ENCODE measurements at regions not wholly inside any gene's neighbourhood (a gene's known extent, or its start where the extent isn't known, plus 50 kb on each side); places are given as distances from the start of the nearest gene placed in this dataset.
A peak's percentile ranks its signal among the peaks of the same experiment; 100 is the strongest.

DNA sequence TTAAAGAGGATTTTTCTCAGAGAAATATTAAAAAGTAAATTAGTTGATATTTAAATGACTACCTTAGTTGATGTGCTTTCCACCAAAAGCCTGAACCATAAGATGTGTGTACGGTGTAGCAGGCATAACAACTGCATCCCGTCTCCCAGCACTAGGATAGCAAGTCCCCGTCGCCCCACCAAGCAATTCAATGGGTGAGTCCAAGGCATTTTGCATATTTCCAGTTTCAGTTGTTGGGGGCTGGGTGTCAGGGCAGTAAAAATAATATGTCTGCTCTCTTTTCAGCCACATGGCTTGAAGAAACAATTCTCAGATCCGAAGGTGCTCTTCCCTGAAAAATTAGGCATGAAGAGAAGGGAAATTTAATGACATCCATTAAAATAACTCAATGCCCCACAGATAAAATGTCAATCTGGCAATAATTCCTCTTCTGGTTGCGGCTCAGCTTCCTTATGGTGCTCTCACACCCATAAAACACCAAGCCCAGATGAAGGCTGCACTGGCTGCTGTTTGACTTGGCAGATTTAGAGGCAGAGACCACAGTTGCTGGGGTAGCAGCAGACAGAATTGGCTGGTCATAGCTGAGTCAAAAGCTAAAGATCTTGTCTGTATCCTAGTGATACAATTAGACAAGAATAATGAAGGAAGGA, 124.4 kb upstream of the ADCY2 start:
- H3K23ac ChIP-seq (ENCODE audit: insufficient read length): no peak overlapping the region
- H3K14ac ChIP-seq (ENCODE audit: insufficient read length): no peak overlapping the region
- no peak overlapping the region for H3K27ac ChIP-seq (ENCODE audit: low read depth, low read length)
- peaks cover 12 to 22% of the 10 kb centered on the region in 2 experiments; a peak in 3 of 4 replicates for H3K9me3 ChIP-seq (ENCODE audit: insufficient read depth in 2 of 2, low read depth in 1 of 2, low read length in 1 of 2)
- no peak overlapping the region; the same call in 1 of the 2 replicates for H2BK15ac ChIP-seq (ENCODE audit: low read length)
- no peak overlapping the region for H3K4ac ChIP-seq (replicated peaks; ENCODE audit: insufficient read length, low read depth, low read length)
- peak overlapping the region; percentile 64; the same call in 1 of the 2 replicates for H3K18ac ChIP-seq (ENCODE audit: extremely low read depth, low read length)
- CTCF ChIA-PET (ENCODE audit: partially characterized antibody): no interaction called here
- H3K56ac ChIP-seq (replicated peaks; ENCODE audit: insufficient read length, low read depth, low read length): no peak overlapping the region
- POLR2A ChIA-PET (ENCODE audit: partially characterized antibody): interaction anchor here (1.1 kb wide), 1 partner anchor 124 kb away, joined by 3 read pairs; the partner anchor contains the start of gene ADCY2
- no peak overlapping the region for H3K9ac ChIP-seq (replicated peaks in 1 of 4; ENCODE audit: extremely low read depth in 1 of 4, low read depth in 3 of 4, low read length in 3 of 4)
- no peak overlapping the region for H2BK120ac ChIP-seq (replicated peaks; ENCODE audit: low read depth, low read length)
- no peak overlapping the region for H4K5ac ChIP-seq (ENCODE audit: insufficient read length, low read depth, low read length)
- H2AK5ac ChIP-seq (ENCODE audit: low read depth, low read length): no peak overlapping the region
- H3K36me3 ChIP-seq (ENCODE audit: control insufficient read depth in 2 of 4, insufficient read depth in 4 of 4, low read length in 3 of 4): peaks cover 0 to 20% (median 2%) of the 10 kb centered on the region in 4 experiments; a peak in 4 of 8 replicates
- H4K20me1 ChIP-seq (replicated peaks in 1 of 2; ENCODE audit: control insufficient read depth in 1 of 2, insufficient read depth in 2 of 2, low read length in 2 of 2): no peaks in the 10 kb centered on the region
- TF ChIP-seq RXRA (IDR thresholded peaks at IDR 0.05; ENCODE audit: insufficient read depth, low read depth, low read length): no peak
- peak; percentile 7; the same call in 1 of the 2 replicates for TF ChIP-seq ATF2 (IDR thresholded peaks at IDR 0.05; ENCODE audit: low read length)
- peak; percentile 39; the same call in 1 of the 2 replicates for TF ChIP-seq POLR2AphosphoS5 (IDR thresholded peaks at IDR 0.05; ENCODE audit: low read depth, low read length)
- TF ChIP-seq, protein P1, sequence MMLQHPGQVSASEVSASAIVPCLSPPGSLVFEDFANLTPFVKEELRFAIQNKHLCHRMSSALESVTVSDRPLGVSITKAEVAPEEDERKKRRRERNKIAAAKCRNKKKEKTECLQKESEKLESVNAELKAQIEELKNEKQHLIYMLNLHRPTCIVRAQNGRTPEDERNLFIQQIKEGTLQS (IDR thresholded peaks at IDR 0.05; ENCODE audit: insufficient read depth, low read depth, low read length): no peak
- H4K8ac ChIP-seq (ENCODE audit: extremely low read depth, insufficient read depth, low read length): no peak overlapping the region
- no peak overlapping the region for H2BK20ac ChIP-seq (ENCODE audit: low read length)
- no peak overlapping the region for H2AFZ ChIP-seq (ENCODE audit: low read length)
- FAIRE-seq: no peak
- no peaks in the 10 kb centered on the region for H3K79me1 ChIP-seq (ENCODE audit: low read depth, low read length)
- peaks cover 0 to 4% (median 0%) of the 10 kb centered on the region in 4 experiments; a peak in 1 of 7 replicates for H3K4me1 ChIP-seq (replicated peaks in 1 of 4; ENCODE audit: control insufficient read depth in 3 of 4, insufficient read depth in 4 of 4, low read length in 3 of 4)
- no peak overlapping the region for H4K91ac ChIP-seq (replicated peaks; ENCODE audit: insufficient read length, low read length)
- WGBS, 2 experiments (ENCODE audit: extremely low coverage in 1 of 2, insufficient coverage in 1 of 2, insufficient read length in 1 of 2, insufficient replicate concordance in 2 of 2, low coverage in 1 of 2, low lambda C conversion rate in 2 of 2, missing lambda C conversion rate in 1 of 2): 90% methylated on average over 6 of the region's 6 CpGs; no CpG with 5 or more reads in 1 of the 2 experiments
- H3K23me2 ChIP-seq (ENCODE audit: low read depth, low read length): no peaks in the 10 kb centered on the region
- no peak overlapping the region for H3K4me2 ChIP-seq (ENCODE audit: insufficient read depth in 1 of 2, low read depth in 2 of 2, low read length in 2 of 2)
- no peak for DNase-seq (ENCODE audit: low read depth in 1 of 2, low spot score in 2 of 2)
- H3K79me2 ChIP-seq (ENCODE audit: control insufficient read depth in 1 of 2, insufficient read depth in 2 of 2, low read length in 2 of 2): no peaks in the 10 kb centered on the region
- H3K27me3 ChIP-seq (replicated peaks in 1 of 4; ENCODE audit: control insufficient read depth in 3 of 4, extremely low read depth in 1 of 4, insufficient read depth in 3 of 4, low read length in 3 of 4): no peaks in the 10 kb centered on the region; a peak in 1 of 7 replicates
- no peak overlapping the region for H3K4me3 ChIP-seq (ENCODE audit: extremely low read depth in 1 of 4, insufficient read depth in 2 of 4, low read depth in 3 of 4, low read length in 4 of 4)
- no peak overlapping the region for H2BK12ac ChIP-seq (ENCODE audit: low read depth, low read length)
- H2BK5ac ChIP-seq (ENCODE audit: low read depth, low read length): peak overlapping the region; percentile 48; the same call in 1 of the 2 replicates

Measured in H1 (cell line).